IPS DF 6.9 (cell line): ENCODE measurements at regions not wholly inside any gene's neighbourhood (a gene's known extent, or its start where the extent isn't known, plus 50 kb on each side); places are given as distances from the start of the nearest gene placed in this dataset.

Source experiments
- DNase-seq: peaks from one replicate; pipeline ENCODE4 v3.0.0-alpha.2; 2013; ENCODE audit warnings: low read depth, low spot score
- H3K27ac ChIP-seq: one replicate; pipeline ENCODE4 v1.5.1; 2013; ENCODE audit warnings: low read length, control low read depth
- H3K27me3 ChIP-seq: 2 replicates; pipeline ENCODE4 v1.6.1; 2013; ENCODE audit warnings: mild to moderate bottlenecking, low read length; ENCODE audit not compliant: control insufficient read depth, insufficient read depth
- H3K36me3 ChIP-seq: 2 replicates; pipeline ENCODE4 v1.6.1; 2013; ENCODE audit warnings: low read length; ENCODE audit not compliant: control insufficient read depth, insufficient read depth
- H3K4me1 ChIP-seq: 2 replicates; pipeline ENCODE4 v1.6.1; 2013; ENCODE audit warnings: low read length; ENCODE audit not compliant: control insufficient read depth, insufficient read depth
- H3K4me3 ChIP-seq: 2 replicates; pipeline ENCODE4 v1.5.1; 2013; ENCODE audit warnings: mild to moderate bottlenecking, low read length
- H3K9me3 ChIP-seq: 2 replicates; pipeline ENCODE4 v1.6.1; 2013; ENCODE audit warnings: low read length, inconsistent platforms; ENCODE audit not compliant: control insufficient read depth, insufficient read depth
- WGBS: extraction: QIAGEN DNeasy Blood & Tissue Kit; methylation state at CpG from one replicate; pipeline ENCODE4 v1.1.7; 2013; ENCODE audit warnings: mixed read lengths, missing lambda C conversion rate; ENCODE audit not compliant: insufficient read length, insufficient coverage; 5-methylcytosine and 5-hydroxymethylcytosine counted together

DNA sequence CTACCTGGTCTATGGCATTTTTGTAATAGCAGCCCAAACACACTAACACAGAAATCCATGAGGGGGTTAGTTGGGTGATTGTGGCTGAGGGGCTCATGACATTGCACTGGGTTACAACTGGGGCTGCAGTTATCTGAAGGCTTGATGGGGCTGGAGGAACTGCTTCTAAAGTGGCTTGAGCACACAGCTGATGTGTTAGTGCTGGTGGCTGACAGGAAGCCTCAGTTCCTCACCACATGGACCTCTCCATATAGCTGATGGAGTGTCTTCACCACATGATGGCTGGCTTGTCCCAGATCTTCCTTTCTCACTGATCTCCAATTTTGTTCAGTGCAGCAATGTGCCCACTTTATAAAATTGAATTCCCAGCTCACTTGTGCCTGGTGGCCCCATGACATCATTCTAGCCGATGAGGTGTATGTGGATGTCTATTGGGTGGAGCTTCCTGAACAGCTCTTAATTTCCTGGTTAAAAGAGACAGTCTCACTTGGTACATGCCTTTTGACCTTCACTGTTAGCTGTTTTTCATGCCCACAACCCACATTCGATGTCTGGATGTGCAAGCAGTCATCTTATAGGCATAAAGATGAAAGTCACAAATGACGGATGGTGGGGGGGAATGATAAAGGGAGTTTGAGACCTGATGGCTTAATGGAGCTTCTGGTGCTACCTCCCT lies 166.9 kb upstream of the BMPER start:
- Histone ChIP-seq H3K27ac (no peak overlapping the region), H3K36me3 (no peaks in the 10 kb centered on the region), H3K9me3 (no peaks in the 10 kb centered on the region), H3K27me3 (no peaks in the 10 kb centered on the region), H3K4me1 (no peaks in the 10 kb centered on the region), H3K4me3 (no peak overlapping the region)
- no CpG with 5 or more reads among the region's 3 CpGs for WGBS
- DNase-seq = no peak

DNA sequence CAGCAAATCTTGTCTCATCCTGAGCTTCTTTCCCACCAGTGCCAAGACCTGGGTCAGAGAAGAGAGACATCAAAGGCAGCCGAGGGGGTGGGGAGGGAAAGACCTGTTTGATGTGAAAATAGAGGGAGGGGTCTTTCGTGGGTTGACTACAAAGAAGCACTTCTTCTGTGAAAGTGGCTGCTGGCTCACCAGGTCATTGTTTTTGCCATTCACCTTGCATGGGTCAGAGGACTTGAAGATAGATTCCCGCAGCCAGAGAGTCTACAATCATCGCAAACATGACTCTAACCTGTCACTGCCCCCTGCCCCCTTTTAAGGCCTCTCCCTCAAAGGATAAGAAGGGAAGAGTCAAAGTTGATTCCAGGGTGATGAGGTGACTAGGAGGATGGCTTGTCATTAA lies 166.1 kb upstream of the BMPER start:
- no peak overlapping the region for H3K4me3 ChIP-seq
- no peaks in the 10 kb centered on the region for H3K4me1 ChIP-seq
- H3K9me3 ChIP-seq = no peaks in the 10 kb centered on the region
- no peak overlapping the region for H3K27ac ChIP-seq
- DNase-seq = no peak
- H3K36me3 ChIP-seq = no peaks in the 10 kb centered on the region
- no CpG with 5 or more reads among the region's 4 CpGs for WGBS
- H3K27me3 ChIP-seq = no peaks in the 10 kb centered on the region

DNA sequence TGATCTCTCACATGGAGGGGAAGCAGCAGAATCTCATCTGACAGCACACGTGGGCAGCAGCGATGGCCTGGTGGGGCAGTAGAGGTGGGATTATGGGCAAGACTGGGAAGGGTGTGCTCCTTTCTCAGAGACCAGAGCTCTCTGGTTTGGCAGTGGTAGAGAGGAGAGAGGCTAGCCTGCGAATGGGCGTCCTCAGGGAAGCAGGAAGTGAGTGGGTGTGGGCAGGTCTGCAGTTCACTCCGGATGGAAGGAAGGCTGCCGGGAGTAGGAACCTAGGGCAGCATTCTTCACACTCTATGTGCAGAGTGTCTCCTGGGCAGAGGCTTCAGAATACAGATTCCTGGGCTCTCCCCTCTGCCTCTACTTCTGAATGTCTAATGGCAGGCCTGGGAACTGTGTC lies 162.8 kb upstream of the BMPER start:
- Histone ChIP-seq H3K27ac (no peak overlapping the region), H3K36me3 (no peaks in the 10 kb centered on the region), H3K4me1 (no peaks in the 10 kb centered on the region), H3K27me3 (no peaks in the 10 kb centered on the region), H3K4me3 (no peak overlapping the region), H3K9me3 (no peaks in the 10 kb centered on the region)
- no peak for DNase-seq
- WGBS = no CpG with 5 or more reads among the region's 6 CpGs

DNA sequence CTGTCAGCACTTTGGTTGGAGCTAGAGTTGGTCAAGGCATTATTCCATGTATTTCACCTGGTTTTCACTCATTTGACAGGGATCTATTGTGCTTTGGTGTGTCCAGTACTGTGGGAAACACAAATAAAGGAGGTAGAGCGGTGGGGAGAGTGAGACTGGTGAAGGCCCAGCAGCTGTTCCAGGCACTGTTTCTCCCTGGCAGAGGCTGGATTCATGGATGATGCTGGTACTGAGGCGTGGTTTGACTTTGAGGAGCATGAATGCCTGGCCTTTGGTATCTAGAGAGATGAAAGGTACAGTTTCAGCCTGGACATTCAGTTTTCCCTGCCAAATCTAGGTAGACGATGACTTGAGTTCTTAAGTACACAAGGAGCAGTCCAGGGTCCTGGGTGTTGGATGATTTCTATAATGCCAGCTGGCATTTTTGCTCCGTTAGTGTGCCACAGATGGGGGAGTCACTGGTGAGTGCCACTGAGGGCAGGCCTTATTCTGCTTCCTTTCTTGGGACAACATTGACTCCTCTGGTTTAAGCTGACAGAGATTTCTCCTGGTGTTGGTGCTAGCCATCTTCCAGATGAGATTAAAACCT lies 162.2 kb upstream of the BMPER start:
- Histone ChIP-seq H3K4me3 (no peak overlapping the region), H3K4me1 (no peaks in the 10 kb centered on the region), H3K27ac (no peak overlapping the region), H3K27me3 (no peaks in the 10 kb centered on the region), H3K36me3 (no peaks in the 10 kb centered on the region), H3K9me3 (no peaks in the 10 kb centered on the region)
- DNase-seq = no peak
- WGBS = no CpG with 5 or more reads among the region's 4 CpGs

DNA sequence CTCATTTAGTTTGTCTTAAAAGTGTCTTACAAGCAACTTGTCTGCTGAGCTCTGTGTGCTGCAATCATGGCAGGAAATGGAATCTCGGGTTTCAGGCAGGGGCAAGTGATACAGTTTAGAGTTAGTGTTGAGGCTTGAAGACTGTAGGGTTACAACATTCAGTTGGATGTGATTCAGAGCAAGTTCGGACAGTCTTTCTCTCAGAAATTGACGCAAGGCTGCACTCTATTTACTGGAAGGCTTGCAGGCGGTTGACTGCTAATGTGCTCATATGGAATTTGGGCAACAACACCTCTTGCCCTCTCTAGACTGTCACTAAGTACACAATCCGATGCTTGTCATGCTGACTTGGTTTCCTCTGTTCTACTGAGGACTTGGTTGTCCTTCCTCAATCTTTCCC lies 161.7 kb upstream of the BMPER start:
- no peaks in the 10 kb centered on the region for H3K4me1 ChIP-seq
- H3K9me3 ChIP-seq = no peaks in the 10 kb centered on the region
- no peak overlapping the region for H3K4me3 ChIP-seq
- H3K27ac ChIP-seq = no peak overlapping the region
- WGBS = no CpG with 5 or more reads among the region's 5 CpGs
- no peaks in the 10 kb centered on the region for H3K27me3 ChIP-seq
- no peak for DNase-seq
- H3K36me3 ChIP-seq = no peaks in the 10 kb centered on the region

DNA sequence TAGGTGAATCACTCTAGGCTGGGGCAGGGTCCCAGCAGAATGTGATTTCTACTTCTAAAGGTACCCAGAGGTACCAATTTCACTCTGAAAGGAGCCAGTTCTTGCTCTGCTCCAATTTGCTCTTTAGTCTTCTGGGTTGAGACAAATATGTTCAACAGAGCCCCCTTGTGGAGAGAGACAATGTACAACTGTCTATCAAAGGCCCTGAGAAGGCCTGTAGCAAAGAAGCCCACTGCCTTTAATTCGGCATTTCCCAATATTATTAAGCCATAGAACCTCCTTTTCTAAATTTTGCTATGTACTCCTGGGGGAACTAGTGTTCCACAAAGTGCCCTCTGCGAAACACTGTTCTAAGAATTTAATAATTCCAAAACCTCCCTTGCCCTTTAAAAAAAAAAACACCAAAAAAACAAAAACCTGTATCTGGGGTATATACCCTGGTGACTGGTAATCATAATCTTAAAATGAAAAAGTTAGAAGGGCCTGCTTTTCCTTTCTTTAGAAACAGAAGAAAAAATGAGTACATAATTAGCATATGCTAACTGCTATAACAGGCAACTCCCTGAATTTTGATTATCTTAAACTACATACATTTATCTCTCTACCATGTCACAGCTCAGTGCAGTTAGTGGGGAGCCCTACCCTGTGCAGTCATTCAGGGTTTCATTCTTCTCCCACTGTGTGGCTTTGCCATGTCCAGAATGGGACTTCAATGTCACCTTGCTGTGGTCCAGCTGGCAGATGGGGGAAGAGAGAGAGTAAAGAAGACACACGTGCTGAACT lies 160.9 kb upstream of the BMPER start:
- DNase-seq = no peak
- no CpG with 5 or more reads among the region's 3 CpGs for WGBS
- H3K27ac ChIP-seq = no peak overlapping the region

DNA sequence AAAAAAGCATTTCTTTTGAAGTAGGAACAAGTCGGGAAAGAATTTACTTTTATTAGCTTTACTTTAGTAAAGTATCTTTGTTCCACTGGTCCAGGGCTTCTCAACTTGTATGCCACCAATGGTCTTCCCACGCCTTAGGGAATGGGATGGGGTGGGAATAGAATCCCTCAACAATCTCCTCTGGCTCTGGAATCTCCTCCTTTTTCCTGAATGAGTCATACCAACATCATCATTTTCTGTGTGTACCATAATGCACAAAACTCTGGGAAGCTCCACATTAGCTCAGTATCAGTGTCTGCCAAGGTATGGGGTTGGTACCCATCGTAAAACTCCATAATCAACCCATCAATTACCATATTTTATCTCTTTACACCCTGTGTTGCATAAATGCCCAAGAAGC lies 159.4 kb upstream of the BMPER start:
- no CpG with 5 or more reads among the region's 3 CpGs for WGBS
- H3K4me3 ChIP-seq = no peak overlapping the region
- no peak overlapping the region for H3K27ac ChIP-seq

More for the DNA sequence above, 160.9 kb upstream of the BMPER start:
- Histone ChIP-seq H3K27me3 (no peaks in the 10 kb centered on the region), H3K36me3 (no peaks in the 10 kb centered on the region), H3K9me3 (no peaks in the 10 kb centered on the region), H3K4me1 (no peaks in the 10 kb centered on the region), H3K4me3 (no peak overlapping the region)

DNA sequence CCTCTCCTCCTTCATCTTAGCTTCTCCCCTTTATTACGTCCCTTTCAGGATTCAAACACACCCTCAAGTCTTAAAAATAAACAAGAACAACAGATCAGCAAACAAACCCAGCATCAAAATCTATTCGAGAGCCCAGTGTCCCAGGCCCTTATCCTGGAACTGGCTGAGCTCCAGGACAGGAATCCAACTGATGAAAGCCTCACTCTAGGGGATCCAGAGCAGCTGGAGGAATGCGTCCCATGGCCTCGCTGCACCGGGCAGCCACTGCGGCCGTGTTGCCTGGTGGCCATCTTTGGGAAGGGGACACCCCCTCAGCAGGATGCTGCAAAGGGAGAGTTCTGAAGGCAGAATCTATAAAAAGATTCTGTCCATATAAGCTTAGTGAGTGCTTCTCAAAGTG lies 156.5 kb upstream of the BMPER start:
- no CpG with 5 or more reads among the region's 7 CpGs for WGBS
- DNase-seq = no peak
- no peak overlapping the region for H3K4me3 ChIP-seq
- H3K36me3 ChIP-seq = no peaks in the 10 kb centered on the region
- no peaks in the 10 kb centered on the region for H3K9me3 ChIP-seq
- H3K27me3 ChIP-seq = no peaks in the 10 kb centered on the region
- H3K27ac ChIP-seq = no peak overlapping the region
- H3K4me1 ChIP-seq = no peaks in the 10 kb centered on the region

More for the DNA sequence above, 159.4 kb upstream of the BMPER start:
- H3K9me3 ChIP-seq = no peaks in the 10 kb centered on the region
- H3K4me1 ChIP-seq = no peaks in the 10 kb centered on the region
- H3K27me3 ChIP-seq = no peaks in the 10 kb centered on the region
- H3K36me3 ChIP-seq = no peaks in the 10 kb centered on the region
- DNase-seq = no peak

DNA sequence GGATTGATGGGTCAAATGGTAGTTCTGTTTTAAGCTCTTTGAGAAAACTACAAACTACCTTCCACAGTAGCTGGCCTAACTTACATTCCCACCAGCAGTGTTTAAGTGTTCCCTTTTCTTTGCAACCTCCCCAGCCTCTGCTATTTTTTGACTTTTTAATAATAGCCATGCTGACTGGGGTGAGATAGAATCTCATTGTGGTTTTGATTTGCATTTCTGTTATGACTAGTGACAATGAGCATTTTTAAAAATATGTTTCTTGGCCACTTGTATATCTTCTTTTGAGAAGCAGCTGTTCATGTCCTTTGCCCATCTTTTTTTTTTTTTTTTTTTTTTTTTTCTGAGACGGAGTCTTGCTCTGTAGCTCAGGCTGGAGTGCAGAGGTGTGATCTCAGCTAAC lies 155.2 kb upstream of the BMPER start:
- no peaks in the 10 kb centered on the region for H3K9me3 ChIP-seq
- no peak overlapping the region for H3K4me3 ChIP-seq
- no peak overlapping the region for H3K27ac ChIP-seq
- H3K36me3 ChIP-seq = no peaks in the 10 kb centered on the region
- DNase-seq = no peak
- WGBS = no CpG with 5 or more reads among the region's 1 CpG
- no peaks in the 10 kb centered on the region for H3K4me1 ChIP-seq
- no peaks in the 10 kb centered on the region for H3K27me3 ChIP-seq

DNA sequence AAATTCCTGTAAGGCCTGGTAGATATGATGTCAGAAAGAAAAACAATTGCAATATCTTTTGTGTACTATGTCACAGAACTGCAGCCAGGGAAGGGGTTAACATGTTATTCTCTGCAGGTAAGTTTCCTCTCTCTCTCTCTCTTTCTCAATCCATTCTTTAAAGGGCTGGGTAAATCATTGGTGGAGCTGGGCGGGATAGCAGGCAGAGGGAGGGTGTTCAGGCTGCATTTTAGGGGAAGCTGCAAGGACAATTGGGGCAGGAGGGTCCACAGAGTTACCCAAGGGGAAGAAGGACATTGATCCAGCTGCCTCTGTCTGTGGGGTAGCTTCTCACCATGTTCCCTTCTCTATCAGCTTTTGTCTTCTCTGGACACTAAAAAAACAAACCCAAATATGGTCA lies 153.9 kb upstream of the BMPER start:
- Histone ChIP-seq H3K27me3 (no peaks in the 10 kb centered on the region; the same call in 1 of the 2 replicates), H3K9me3 (no peaks in the 10 kb centered on the region), H3K36me3 (no peaks in the 10 kb centered on the region), H3K27ac (no peak overlapping the region), H3K4me1 (no peaks in the 10 kb centered on the region), H3K4me3 (no peak overlapping the region)
- no CpG with 5 or more reads among the region's 1 CpG for WGBS
- DNase-seq = no peak
